ENCODE measurements at regions not wholly inside any gene's neighbourhood (a gene's known extent, or its start where the extent isn't known, plus 50 kb on each side); places are given as distances from the start of the nearest gene placed in this dataset.
A peak's percentile ranks its signal among the peaks of the same experiment; 100 is the strongest.

DNA sequence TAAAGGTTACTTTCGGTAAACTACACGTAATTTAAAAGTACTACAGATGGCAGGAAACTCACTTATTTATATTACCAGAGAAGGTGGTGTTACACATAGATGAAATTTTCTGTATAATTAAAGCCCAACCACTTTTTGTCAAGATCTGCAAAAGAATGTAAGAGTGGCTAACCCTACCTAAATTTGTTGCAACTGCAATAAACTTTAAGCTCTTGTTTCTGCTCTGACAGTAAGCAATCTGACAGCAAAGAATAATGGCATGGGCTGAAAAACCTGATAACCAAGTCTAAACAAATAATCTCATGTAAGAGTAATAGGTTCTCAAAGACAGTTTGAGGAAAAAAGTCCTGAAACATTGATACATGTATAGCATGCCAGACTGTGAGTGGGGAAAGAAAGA is 897.3 kb downstream of the TUSC7 start:
- H3K27ac ChIP-seq, result no peak overlapping the region
- TF ChIP-seq, protein P1, sequence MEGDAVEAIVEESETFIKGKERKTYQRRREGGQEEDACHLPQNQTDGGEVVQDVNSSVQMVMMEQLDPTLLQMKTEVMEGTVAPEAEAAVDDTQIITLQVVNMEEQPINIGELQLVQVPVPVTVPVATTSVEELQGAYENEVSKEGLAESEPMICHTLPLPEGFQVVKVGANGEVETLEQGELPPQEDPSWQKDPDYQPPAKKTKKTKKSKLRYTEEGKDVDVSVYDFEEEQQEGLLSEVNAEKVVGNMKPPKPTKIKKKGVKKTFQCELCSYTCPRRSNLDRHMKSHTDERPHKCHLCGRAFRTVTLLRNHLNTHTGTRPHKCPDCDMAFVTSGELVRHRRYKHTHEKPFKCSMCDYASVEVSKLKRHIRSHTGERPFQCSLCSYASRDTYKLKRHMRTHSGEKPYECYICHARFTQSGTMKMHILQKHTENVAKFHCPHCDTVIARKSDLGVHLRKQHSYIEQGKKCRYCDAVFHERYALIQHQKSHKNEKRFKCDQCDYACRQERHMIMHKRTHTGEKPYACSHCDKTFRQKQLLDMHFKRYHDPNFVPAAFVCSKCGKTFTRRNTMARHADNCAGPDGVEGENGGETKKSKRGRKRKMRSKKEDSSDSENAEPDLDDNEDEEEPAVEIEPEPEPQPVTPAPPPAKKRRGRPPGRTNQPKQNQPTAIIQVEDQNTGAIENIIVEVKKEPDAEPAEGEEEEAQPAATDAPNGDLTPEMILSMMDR (IDR thresholded peaks at IDR 0.05), result no peak
- intact Hi-C loops (cut with DNase I; ENCODE audit: low total_unique reads), result no loop called here
- no peaks in the 10 kb centered on the region for H3K9me3 ChIP-seq
- H3K27me3 ChIP-seq, result no peaks in the 10 kb centered on the region
- DNase-seq, result no peak
- no peaks in the 10 kb centered on the region for H3K36me3 ChIP-seq
- no peaks in the 10 kb centered on the region for H3K4me1 ChIP-seq
- H3K4me3 ChIP-seq, result no peak overlapping the region

DNA sequence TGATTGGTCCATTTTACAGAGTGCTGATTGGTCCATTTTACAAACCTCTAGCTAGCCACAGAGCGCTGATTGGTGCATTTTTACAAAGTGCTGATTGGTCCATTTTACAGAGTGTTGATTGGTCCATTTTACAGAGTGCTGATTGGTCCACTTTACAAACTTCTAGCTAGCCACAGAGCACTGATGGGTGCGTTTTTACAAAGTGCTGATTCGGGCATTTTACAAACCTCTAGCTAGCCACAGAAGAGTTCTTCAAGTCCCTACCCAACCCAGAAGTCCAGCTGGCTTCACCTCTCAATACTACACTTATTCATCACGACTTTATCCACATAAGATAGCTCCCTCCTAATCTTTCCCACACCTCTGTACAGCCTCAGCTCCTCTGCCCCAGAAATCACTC is 899.8 kb downstream of the TUSC7 start:
- Histone ChIP-seq H3K9me3 (no peaks in the 10 kb centered on the region), H3K4me3 (no peak overlapping the region), H3K4me1 (no peaks in the 10 kb centered on the region), H3K36me3 (no peaks in the 10 kb centered on the region), H3K27me3 (no peaks in the 10 kb centered on the region), H3K27ac (no peak overlapping the region)
- intact Hi-C loops (cut with DNase I; ENCODE audit: low total_unique reads), result no loop called here
- DNase-seq, result no peak
- TF ChIP-seq, protein P1 (IDR thresholded peaks at IDR 0.05), result no peak

DNA sequence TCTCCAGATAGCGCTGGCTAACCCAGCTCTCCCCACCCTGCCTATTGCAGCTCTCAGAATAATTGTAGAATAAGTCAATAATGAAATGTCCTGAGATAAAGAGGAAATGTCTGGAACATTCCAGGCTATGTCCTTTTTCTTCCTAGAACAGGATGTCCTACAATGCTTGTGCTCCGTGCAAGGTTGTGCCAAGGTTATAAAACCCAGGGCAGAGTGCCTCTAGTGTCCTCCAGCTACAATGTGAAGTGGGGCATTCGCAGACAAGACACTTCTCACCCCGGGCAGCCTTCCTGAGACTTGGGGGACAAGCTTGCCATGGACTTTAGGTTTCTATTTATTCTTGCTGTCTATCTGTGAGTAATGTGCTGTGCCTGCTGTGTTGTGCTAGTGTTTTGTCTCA is 900.6 kb downstream of the TUSC7 start:
- DNase-seq, result peak; percentile 32 to 73
- TF ChIP-seq, protein P1 (IDR thresholded peaks at IDR 0.05), result no peak
- Histone ChIP-seq H3K27me3 (no peaks in the 10 kb centered on the region), H3K4me1 (no peaks in the 10 kb centered on the region), H3K27ac (no peak overlapping the region), H3K9me3 (no peaks in the 10 kb centered on the region), H3K36me3 (no peaks in the 10 kb centered on the region), H3K4me3 (no peak overlapping the region)
- intact Hi-C loops (cut with DNase I; ENCODE audit: low total_unique reads), result no loop called here

DNA sequence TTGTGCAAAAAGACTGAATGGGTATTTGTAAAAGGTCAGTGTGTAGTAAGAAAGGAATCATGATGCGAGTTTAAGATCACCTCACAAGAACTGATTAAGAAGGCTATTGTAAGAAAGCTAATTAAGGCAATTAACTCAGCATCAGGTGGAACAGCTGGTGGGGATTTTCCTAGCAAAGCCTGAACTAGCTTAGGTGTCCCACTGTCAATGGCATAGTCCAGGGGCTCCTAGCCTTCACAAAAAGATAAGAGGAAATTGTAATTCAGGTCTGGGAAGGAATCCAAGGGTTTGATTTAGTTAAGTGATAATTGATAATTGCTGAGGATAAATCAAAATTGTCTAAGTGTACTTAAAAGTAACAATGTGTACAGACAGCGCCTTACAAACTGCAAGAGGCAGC is 901.6 kb downstream of the TUSC7 start:
- Histone ChIP-seq H3K36me3 (no peaks in the 10 kb centered on the region), H3K9me3 (no peaks in the 10 kb centered on the region), H3K4me3 (no peak overlapping the region), H3K27ac (no peak overlapping the region), H3K27me3 (no peaks in the 10 kb centered on the region), H3K4me1 (no peaks in the 10 kb centered on the region)
- intact Hi-C loops (cut with DNase I; ENCODE audit: low total_unique reads), result no loop called here
- DNase-seq, result no peak
- TF ChIP-seq, protein P1 (IDR thresholded peaks at IDR 0.05), result no peak

DNA sequence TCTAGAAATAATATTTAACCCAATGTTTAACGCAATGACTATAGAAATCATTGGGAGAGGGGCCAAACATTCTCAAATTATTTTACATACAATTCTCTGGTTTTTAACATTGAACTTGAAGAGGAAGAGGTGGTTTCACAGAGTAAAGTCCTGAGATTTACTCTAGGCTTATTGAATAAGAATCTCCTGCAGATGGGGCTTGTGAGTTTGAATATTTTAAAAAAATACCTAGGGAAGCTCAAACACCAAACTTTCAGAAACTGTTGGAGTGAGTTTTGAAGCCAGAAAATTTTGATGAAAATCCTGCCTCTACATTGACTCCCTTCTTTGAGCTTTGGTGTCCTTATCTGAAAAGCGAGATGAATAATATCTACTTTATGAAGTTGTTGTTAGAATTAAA is 906.6 kb downstream of the TUSC7 start:
- TF ChIP-seq, protein P1 (IDR thresholded peaks at IDR 0.05), result no peak
- Histone ChIP-seq H3K4me3 (no peak overlapping the region), H3K36me3 (no peaks in the 10 kb centered on the region), H3K9me3 (no peaks in the 10 kb centered on the region), H3K27ac (no peak overlapping the region), H3K27me3 (no peaks in the 10 kb centered on the region), H3K4me1 (no peaks in the 10 kb centered on the region)
- intact Hi-C loops (cut with DNase I; ENCODE audit: low total_unique reads), result no loop called here
- DNase-seq, result no peak

DNA sequence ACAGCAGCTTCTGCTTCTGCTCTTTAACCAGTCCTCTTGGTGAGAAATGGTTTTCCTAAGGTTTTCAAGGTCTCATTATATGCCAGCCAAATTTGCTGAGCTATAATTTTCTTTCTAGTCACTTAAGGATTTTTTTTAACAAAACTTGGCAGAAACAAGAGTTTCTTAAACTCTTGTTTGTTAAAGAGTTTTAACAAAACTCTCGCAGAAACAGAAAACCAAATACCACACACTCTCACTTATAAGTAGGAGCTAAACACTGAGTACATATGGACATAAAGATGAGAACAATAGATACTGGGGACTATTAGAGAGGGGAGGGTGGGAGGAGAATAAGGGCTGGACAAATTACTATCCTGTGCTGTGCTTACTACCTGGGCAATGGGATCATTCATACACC is 908.3 kb downstream of the TUSC7 start:
- TF ChIP-seq, protein P1 (IDR thresholded peaks at IDR 0.05), result no peak
- intact Hi-C loops (cut with DNase I; ENCODE audit: low total_unique reads), result no loop called here
- Histone ChIP-seq H3K4me3 (no peak overlapping the region), H3K36me3 (no peaks in the 10 kb centered on the region), H3K27me3 (no peaks in the 10 kb centered on the region), H3K27ac (no peak overlapping the region), H3K4me1 (no peaks in the 10 kb centered on the region), H3K9me3 (no peaks in the 10 kb centered on the region)
- DNase-seq, result no peak
